SU-DHL-6 (cell line): ENCODE measurements at regions not wholly inside any gene's neighbourhood (a gene's known extent, or its start where the extent isn't known, plus 50 kb on each side); places are given as distances from the start of the nearest gene placed in this dataset.

Experiments
- H2AFZ ChIP-seq: fragments of 200-600 bp; sonication (generic); 2 replicates; pipeline ENCODE4 v1.6.1; 2014; ENCODE audit warnings: low read depth, mild to moderate bottlenecking, moderate library complexity, mixed read lengths, antibody characterized with exemption, low read length; ENCODE audit not compliant: severe bottlenecking
- H3F3A ChIP-seq: fragments of 200-600 bp; shearing (Covaris generic); 2 replicates; pipeline ENCODE4 v1.6.0; 2016; ENCODE audit warnings: antibody characterized with exemption, mild to moderate bottlenecking; ENCODE audit not compliant: insufficient read depth
- H3K27ac ChIP-seq: fragments of 200-600 bp; sonication (generic); 2 replicates; pipeline ENCODE4 v1.5.1; 2016; ENCODE audit warnings: low read depth, mild to moderate bottlenecking, low read length, moderate library complexity, mixed read lengths
- H3K27me3 ChIP-seq: fragments of 200-600 bp; sonication (generic), shearing (Covaris generic); 2 replicates; pipeline ENCODE4 v1.6.0; 2014; ENCODE audit warnings: mild to moderate bottlenecking, low read length
- H3K36me3 ChIP-seq: fragments of 200-600 bp; sonication (generic); 2 replicates; pipeline ENCODE4 v1.6.1; 2014; ENCODE audit warnings: mild to moderate bottlenecking, low read length, mixed read lengths
- H3K4me2 ChIP-seq: fragments of 300-600, 200-600 bp; shearing (Covaris generic), sonication (generic); 2 replicates; pipeline ENCODE4 v1.6.0; 2014; ENCODE audit warnings: low read length, low read depth, mild to moderate bottlenecking; ENCODE audit not compliant: poor library complexity, severe bottlenecking
- H3K4me3 ChIP-seq: fragments of 200-600 bp; sonication (generic); 2 replicates; pipeline ENCODE4 v1.5.1; 2014; ENCODE audit warnings: antibody characterized with exemption, low read length, mild to moderate bottlenecking, mixed read lengths; ENCODE audit not compliant: insufficient read depth, poor library complexity, severe bottlenecking
- H3K79me2 ChIP-seq: fragments of 200-600 bp; sonication (generic); 2 replicates; pipeline ENCODE4 v1.6.1; 2014; ENCODE audit warnings: mild to moderate bottlenecking, low read length, moderate library complexity; ENCODE audit not compliant: insufficient read depth
- H3K9ac ChIP-seq: fragments of 200-600 bp; sonication (generic); 2 replicates; pipeline ENCODE4 v1.7.0; 2014; ENCODE audit warnings: mild to moderate bottlenecking, low read length
- H3K9me2 ChIP-seq: fragments of 200-600 bp; sonication (generic); replicated peaks from 2 replicates; pipeline ENCODE4 v1.6.1; 2014; ENCODE audit warnings: low read length; ENCODE audit not compliant: insufficient read depth
- H3K9me3 ChIP-seq: fragments of 200-600 bp; sonication (generic); 2 replicates; pipeline ENCODE4 v1.6.1; 2014; ENCODE audit warnings: low read length, mixed read lengths; ENCODE audit not compliant: insufficient read depth
- H4K20me1 ChIP-seq: fragments of 200-600 bp; sonication (generic); 2 replicates; pipeline ENCODE4 v1.6.1; 2014; ENCODE audit warnings: low read depth, mild to moderate bottlenecking, antibody characterized with exemption, low read length, moderate library complexity, mixed read lengths
- EZH2phosphoT487 ChIP-seq: fragments of 200-600 bp; sonication (generic), shearing (Covaris generic); conservative IDR thresholded peaks from 2 replicates; pipeline ENCODE4 v1.6.1; 2018; ENCODE audit warnings: mild to moderate bottlenecking, antibody characterized with exemption, low read length, moderate library complexity, mixed read lengths
- TF ChIP-seq, protein P1 (sequence below): fragments of 200-600 bp; sonication (generic); IDR thresholded peaks from one replicate; pipeline ENCODE4 v1.5.1; 2017; ENCODE audit warnings: antibody characterized with exemption, mild to moderate bottlenecking, low read length, moderate library complexity; ENCODE audit not compliant: insufficient read depth, poor library complexity, severe bottlenecking

DNA sequence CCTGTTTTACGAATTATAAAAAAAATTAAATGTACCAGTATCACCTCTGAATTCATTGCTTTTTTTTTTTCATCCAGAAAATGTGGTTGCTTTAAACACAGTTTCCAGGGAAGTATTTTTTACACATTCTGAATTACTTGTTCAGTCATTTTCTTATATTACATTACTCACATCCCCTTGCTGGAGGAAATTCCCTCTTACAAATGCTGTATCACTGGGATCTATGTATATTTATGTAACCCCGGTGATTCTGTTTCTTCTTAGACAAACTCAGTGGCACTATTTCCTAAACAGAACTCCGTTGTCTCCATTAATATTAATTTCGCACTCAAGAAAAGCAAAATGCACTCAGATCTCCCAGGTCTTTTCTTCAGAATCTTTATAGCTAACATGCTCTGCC, 1078.5 kb upstream of the ZEB2 start:
- Histone ChIP-seq H3K27ac (no peak overlapping the region), H3K9me3 (no peaks in the 10 kb centered on the region), H4K20me1 (no peaks in the 10 kb centered on the region), H3K79me2 (no peaks in the 10 kb centered on the region), H3K9ac (no peak overlapping the region), H3K36me3 (no peaks in the 10 kb centered on the region), H2AFZ (no peak overlapping the region), H3K4me2 (no peak overlapping the region), H3K27me3 (no peaks in the 10 kb centered on the region), H3F3A (peaks cover under 1% of the 10 kb centered on the region; the same call in 1 of the 2 replicates), H3K4me3 (no peak overlapping the region), H3K9me2 (no peaks in the 10 kb centered on the region)
- TF ChIP-seq, protein P1, sequence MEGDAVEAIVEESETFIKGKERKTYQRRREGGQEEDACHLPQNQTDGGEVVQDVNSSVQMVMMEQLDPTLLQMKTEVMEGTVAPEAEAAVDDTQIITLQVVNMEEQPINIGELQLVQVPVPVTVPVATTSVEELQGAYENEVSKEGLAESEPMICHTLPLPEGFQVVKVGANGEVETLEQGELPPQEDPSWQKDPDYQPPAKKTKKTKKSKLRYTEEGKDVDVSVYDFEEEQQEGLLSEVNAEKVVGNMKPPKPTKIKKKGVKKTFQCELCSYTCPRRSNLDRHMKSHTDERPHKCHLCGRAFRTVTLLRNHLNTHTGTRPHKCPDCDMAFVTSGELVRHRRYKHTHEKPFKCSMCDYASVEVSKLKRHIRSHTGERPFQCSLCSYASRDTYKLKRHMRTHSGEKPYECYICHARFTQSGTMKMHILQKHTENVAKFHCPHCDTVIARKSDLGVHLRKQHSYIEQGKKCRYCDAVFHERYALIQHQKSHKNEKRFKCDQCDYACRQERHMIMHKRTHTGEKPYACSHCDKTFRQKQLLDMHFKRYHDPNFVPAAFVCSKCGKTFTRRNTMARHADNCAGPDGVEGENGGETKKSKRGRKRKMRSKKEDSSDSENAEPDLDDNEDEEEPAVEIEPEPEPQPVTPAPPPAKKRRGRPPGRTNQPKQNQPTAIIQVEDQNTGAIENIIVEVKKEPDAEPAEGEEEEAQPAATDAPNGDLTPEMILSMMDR = no peak
- TF ChIP-seq EZH2phosphoT487 = no peak

GRCh38 chr2:145597809-145598208, 1077.9 kb upstream of the ZEB2 start:
- Histone ChIP-seq H3K9me3 (no peaks in the 10 kb centered on the region), H4K20me1 (no peaks in the 10 kb centered on the region), H3K4me3 (no peak overlapping the region), H3K79me2 (no peaks in the 10 kb centered on the region), H3K27ac (no peak overlapping the region), H3K9ac (no peak overlapping the region), H3K36me3 (no peaks in the 10 kb centered on the region), H3F3A (peaks cover 6% of the 10 kb centered on the region; the same call in 1 of the 2 replicates), H2AFZ (no peak overlapping the region), H3K27me3 (no peaks in the 10 kb centered on the region), H3K9me2 (no peaks in the 10 kb centered on the region), H3K4me2 (no peak overlapping the region)
- TF ChIP-seq, protein P1 = no peak
- TF ChIP-seq EZH2phosphoT487 = no peak

DNA sequence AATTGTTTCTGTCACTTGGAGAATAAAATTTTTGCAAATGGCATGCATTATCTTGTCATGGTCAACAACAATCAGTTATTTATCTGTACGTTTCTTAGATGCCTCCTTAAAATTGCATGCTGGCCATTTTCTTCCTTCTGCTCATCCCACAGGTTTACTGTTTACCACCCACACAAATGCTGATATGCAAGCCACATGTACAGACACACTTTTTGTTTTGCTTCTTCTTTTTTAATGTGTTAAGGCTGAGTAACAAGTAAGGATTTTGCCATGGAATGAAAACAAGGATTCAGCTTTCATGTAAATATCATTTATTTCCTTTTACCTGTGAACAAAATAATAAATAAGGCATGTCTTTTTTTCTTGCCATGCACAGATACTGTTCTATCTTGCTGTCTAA, 1077.1 kb upstream of the ZEB2 start:
- H3K27ac ChIP-seq = no peak overlapping the region
- no peak overlapping the region for H3K9ac ChIP-seq
- H3K36me3 ChIP-seq = no peaks in the 10 kb centered on the region
- no peaks in the 10 kb centered on the region for H4K20me1 ChIP-seq
- no peaks in the 10 kb centered on the region for H3K27me3 ChIP-seq
- peaks cover 6% of the 10 kb centered on the region; the same call in 1 of the 2 replicates for H3F3A ChIP-seq
- TF ChIP-seq EZH2phosphoT487 = no peak
- TF ChIP-seq, protein P1 = no peak
- no peaks in the 10 kb centered on the region for H3K9me2 ChIP-seq
- H3K79me2 ChIP-seq = no peaks in the 10 kb centered on the region
- H2AFZ ChIP-seq = no peak overlapping the region
- H3K4me3 ChIP-seq = no peak overlapping the region
- H3K4me2 ChIP-seq = no peak overlapping the region
- H3K9me3 ChIP-seq = no peaks in the 10 kb centered on the region
